Activated T-cell treated with anti-CD3 and anti-CD28 coated beads, Interleukin-2, amount 50 U/mL, for 72 hours (primary cell): ENCODE measurements at regions not wholly inside any gene's neighbourhood (a gene's known extent, or its start where the extent isn't known, plus 50 kb on each side); places are given as distances from the start of the nearest gene placed in this dataset.
"Not testable (repeated sequence)": the region's sequence is repeated elsewhere in the genome, so short reads cannot be mapped to it uniquely, and the experiment has no call there.

Experiments
- ATAC-seq, 2 donors: fragments of 150-1000 bp; cut with Tn5 transposase; replicated peaks in 1 of 2; 2 replicates each; pipeline ENCODE4 v1.10.0; 2021; ENCODE audit warnings: moderate library complexity in 2 of 2, mild to moderate bottlenecking in 1 of 2
- DNase-seq, 2 donors: peaks; one replicate each; pipeline ENCODE4 v3.0.0; 2021 to 2022; ENCODE audit warnings: mixed read lengths in 1 of 2
- H3K27ac Mint-ChIP-seq: one replicate; pipeline ENCODE4 v1.8.0; 2022; ENCODE audit warnings: mild to moderate bottlenecking, moderate library complexity, mixed read lengths
- H3K27me3 Mint-ChIP-seq: one replicate; pipeline ENCODE4 v1.8.0; 2022; ENCODE audit warnings: low read depth, mixed read lengths
- H3K36me3 Mint-ChIP-seq, 2 donors: one replicate each; pipeline ENCODE4 v1.8.0; 2022; ENCODE audit warnings: mixed read lengths in 2 of 2, mild to moderate bottlenecking in 1 of 2; ENCODE audit not compliant: insufficient read depth in 2 of 2
- H3K4me1 Mint-ChIP-seq: one replicate; pipeline ENCODE4 v1.8.0; 2022; ENCODE audit warnings: low read depth, mixed read lengths
- H3K4me3 Mint-ChIP-seq, 2 donors: one replicate each; pipeline ENCODE4 v1.8.0; 2022; ENCODE audit warnings: mild to moderate bottlenecking in 2 of 2, mixed read lengths in 2 of 2, moderate library complexity in 2 of 2
- H3K9me3 Mint-ChIP-seq, 2 donors: one replicate each; pipeline ENCODE4 v1.8.0; 2022; ENCODE audit warnings: mixed read lengths in 2 of 2

- Mint-ChIP-seq H3K4me1 (peaks cover 6% of the 10 kb centered on the region), H3K9me3 (no peaks in the 10 kb centered on the region), H3K36me3 (no peaks in the 10 kb centered on the region), H3K27me3 (peaks cover 6% of the 10 kb centered on the region), H3K4me3 (no peak overlapping the region), H3K27ac (no peak overlapping the region)
- ATAC-seq (no peak), DNase-seq (no peak)
These were observed 88.3 kb upstream of the PRR23C start for GRCh38 chr3:139132976-139133375.

DNA sequence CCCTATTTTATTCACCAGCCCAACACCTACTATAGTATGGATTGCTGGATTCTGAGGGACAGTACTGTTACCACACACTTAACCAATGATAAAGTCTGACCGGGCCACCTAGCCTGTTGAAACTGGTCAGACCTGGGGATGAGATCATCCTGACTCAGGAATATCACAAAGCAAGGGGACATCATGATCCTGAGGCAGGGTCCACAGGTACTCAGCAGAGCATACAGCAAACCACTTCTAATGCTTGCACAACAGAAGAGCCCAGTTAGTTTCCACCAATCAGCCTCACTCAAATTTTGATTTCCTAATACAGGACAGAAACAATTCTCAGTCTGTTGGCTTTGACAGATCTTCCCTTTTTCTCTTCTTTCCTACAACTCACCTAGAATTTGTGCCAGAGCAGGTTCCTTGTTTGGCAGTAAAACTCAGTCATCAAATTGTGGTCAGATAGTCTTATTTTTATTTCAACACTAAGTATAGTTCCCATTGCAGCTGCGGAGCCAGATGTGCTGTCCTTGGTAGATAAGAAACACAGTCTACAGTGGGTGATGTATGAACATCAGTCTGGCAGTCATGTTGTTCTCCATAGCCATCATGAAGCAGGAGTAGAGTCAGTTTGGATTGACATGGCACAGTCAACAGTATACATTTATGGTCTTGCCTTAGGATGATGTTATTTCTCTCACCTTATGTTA lies 90.1 kb upstream of the PRR23C start:
- Mint-ChIP-seq H3K27ac (no peak overlapping the region), H3K9me3 (no peaks in the 10 kb centered on the region), H3K36me3 (no peaks in the 10 kb centered on the region), H3K4me3 (no peak overlapping the region), H3K4me1 (peaks cover 6% of the 10 kb centered on the region), H3K27me3 (peaks cover 6% of the 10 kb centered on the region)
- ATAC-seq (no peak), DNase-seq (no peak)

- Mint-ChIP-seq H3K27ac (no peak overlapping the region), H3K4me1 (peaks cover 3% of the 10 kb centered on the region), H3K36me3 (no peaks in the 10 kb centered on the region), H3K27me3 (peaks cover 4% of the 10 kb centered on the region), H3K9me3 (no peaks in the 10 kb centered on the region), H3K4me3 (no peak overlapping the region)
- DNase-seq (no peak), ATAC-seq (no peak)
These were observed 91.0 kb upstream of the PRR23C start for GRCh38 chr3:139135657-139136056.

DNA sequence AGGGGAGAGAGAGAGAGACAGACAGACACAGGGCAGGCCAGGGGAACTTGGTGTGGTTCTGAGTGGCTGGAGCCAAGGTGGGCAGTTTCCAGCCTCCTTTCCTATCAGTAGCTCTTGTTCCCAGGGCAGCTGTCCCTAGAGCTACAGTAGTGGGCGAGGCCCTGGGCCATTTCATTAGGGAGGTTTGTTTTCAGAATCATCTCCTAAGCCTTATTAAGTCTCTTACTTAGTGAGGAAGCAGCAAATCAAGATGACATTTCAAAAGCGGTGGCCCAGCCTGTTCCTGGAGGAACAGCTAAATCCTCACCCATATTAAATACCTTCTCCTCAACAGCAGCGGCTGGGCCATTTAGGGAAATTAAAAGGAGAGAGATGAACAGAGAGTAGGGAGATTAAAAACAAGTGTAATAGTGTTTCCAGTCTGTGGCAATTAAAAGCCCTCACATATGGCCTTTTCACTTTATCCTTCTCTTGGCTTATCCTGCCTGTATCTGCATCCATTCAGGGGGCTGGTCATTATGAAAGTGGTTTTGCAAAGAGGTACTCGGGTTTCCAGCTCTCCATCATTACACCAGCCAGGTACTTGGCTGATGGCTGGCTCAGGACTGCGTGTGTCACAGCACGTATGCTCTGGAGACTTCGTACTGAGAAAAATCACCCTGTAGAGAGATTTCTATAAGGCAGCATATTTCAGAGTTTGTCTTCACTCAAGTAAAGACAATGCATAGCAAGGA lies 91.9 kb upstream of the PRR23C start:
- ATAC-seq, result no peak
- no peaks in the 10 kb centered on the region for H3K27me3 Mint-ChIP-seq
- H3K4me1 Mint-ChIP-seq, result no peaks in the 10 kb centered on the region
- H3K27ac Mint-ChIP-seq, result no peak overlapping the region
- H3K9me3 Mint-ChIP-seq, result no peaks in the 10 kb centered on the region
- H3K4me3 Mint-ChIP-seq, result no peak overlapping the region
- no peaks in the 10 kb centered on the region for H3K36me3 Mint-ChIP-seq
- DNase-seq, result no peak

- Mint-ChIP-seq H3K4me3 (no peak overlapping the region), H3K4me1 (no peaks in the 10 kb centered on the region), H3K27me3 (no peaks in the 10 kb centered on the region), H3K36me3 (no peaks in the 10 kb centered on the region), H3K27ac (no peak overlapping the region), H3K9me3 (no peaks in the 10 kb centered on the region)
- ATAC-seq, result no peak
- DNase-seq, result no peak
These were observed 95.9 kb upstream of the PRR23C start for GRCh38 chr3:139140553-139140952.

- ATAC-seq, H3K9me3 Mint-ChIP-seq, H3K4me3 Mint-ChIP-seq, DNase-seq, H3K27me3 Mint-ChIP-seq, H3K27ac Mint-ChIP-seq, H3K36me3 Mint-ChIP-seq, H3K4me1 Mint-ChIP-seq: not testable (repeated sequence)
These were observed 101.3 kb upstream of the PRR23C start for GRCh38 chr3:139145980-139146379.

DNA sequence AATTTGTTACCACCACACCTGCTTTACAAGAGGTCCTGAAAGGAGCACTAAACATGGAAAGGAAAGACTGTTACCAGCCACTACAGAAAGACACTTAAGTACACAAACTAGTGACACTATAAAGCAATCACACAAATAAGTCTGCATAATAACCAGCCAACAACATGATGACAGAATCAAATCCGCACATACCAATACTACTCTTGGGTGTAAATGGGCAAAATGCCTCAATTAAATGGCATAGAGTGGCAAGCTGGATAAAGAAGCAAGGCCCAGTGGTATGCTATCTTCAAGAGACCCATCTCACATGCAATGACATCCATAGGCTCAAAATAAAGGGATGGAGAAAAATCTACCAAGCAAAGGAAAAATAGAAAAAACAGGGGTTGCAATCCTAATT lies 106.8 kb upstream of the PRR23C start:
- Mint-ChIP-seq H3K4me3 (no peak overlapping the region), H3K4me1 (no peaks in the 10 kb centered on the region), H3K36me3 (peaks cover 0 to under 1% of the 10 kb centered on the region in 2 donors), H3K27me3 (peaks cover 11% of the 10 kb centered on the region), H3K9me3 (no peaks in the 10 kb centered on the region), H3K27ac (no peak overlapping the region)
- no peak for DNase-seq
- ATAC-seq, result no peak

- not testable (repeated sequence) for H3K4me1 Mint-ChIP-seq, ATAC-seq, H3K9me3 Mint-ChIP-seq, H3K27ac Mint-ChIP-seq, H3K4me3 Mint-ChIP-seq, H3K36me3 Mint-ChIP-seq, DNase-seq
- H3K27me3 Mint-ChIP-seq, result peaks cover 11% of the 10 kb centered on the region
These were observed 108.7 kb upstream of the PRR23C start for GRCh38 chr3:139153434-139153833.

DNA sequence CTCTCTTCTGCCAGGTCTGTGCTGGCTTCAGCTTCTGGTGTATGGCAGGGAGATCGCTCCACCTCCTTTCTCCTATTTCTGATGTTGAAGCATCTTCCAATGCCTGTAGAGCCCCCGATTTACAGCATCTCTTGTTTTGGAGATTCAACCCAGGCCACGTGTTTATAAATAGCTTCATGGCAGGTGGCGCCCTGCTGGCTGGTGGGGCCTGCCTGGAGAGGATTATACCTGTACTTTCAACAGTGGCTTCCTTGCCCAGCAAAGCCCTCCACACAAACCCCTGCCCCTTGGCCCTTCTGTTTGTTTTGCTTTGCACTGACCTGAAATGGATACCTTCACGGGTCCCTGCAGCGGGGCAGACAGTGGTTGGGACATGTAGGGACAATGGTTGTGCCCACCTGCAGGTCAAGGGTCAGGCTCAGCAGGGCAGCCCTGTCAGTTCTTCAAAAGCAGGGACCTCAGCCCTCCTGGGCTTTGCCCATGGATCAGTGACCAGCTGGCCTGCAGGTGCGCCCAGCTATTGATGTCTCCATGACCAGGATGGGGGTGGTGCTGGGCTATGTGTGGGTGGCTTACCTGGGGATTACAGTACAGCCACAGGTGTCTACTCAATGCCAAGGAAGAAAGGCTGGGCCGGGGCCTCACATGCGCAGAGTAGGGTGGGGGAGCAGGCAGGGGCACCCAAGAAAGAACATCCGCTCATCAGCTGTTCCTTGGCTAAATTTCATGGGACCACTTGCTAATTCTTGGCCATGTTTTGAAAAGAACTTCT lies 112.7 kb upstream of the PRR23C start:
- H3K9me3 Mint-ChIP-seq, result no peaks in the 10 kb centered on the region
- DNase-seq (no peak), ATAC-seq (no peak)
- no peak overlapping the region for H3K4me3 Mint-ChIP-seq
- H3K36me3 Mint-ChIP-seq, result no peaks in the 10 kb centered on the region
- no peak overlapping the region for H3K27ac Mint-ChIP-seq
- peaks cover 8% of the 10 kb centered on the region for H3K27me3 Mint-ChIP-seq
- H3K4me1 Mint-ChIP-seq, result no peaks in the 10 kb centered on the region

GRCh38 chr3:139159356-139159755 lies 114.7 kb upstream of the PRR23C start:
- DNase-seq (no peak), ATAC-seq (no peak)
- peaks cover 0 to 1% of the 10 kb centered on the region in 2 donors for H3K9me3 Mint-ChIP-seq
- no peaks in the 10 kb centered on the region for H3K4me1 Mint-ChIP-seq
- no peak overlapping the region for H3K4me3 Mint-ChIP-seq
- peaks cover 0 to 2% of the 10 kb centered on the region in 2 donors for H3K36me3 Mint-ChIP-seq
- H3K27ac Mint-ChIP-seq, result no peak overlapping the region
- peaks cover 10% of the 10 kb centered on the region for H3K27me3 Mint-ChIP-seq

GRCh38 chr3:139173372-139174108 lies 128.8 kb upstream of the PRR23C start:
- Mint-ChIP-seq H3K36me3 (peaks cover 3 to 8% of the 10 kb centered on the region in 2 donors), H3K4me1 (peaks cover 6% of the 10 kb centered on the region), H3K27ac (peak overlapping the region; percentile 46), H3K27me3 (peaks cover 23% of the 10 kb centered on the region), H3K4me3 (peak overlapping the region in 1 of 2 donors; percentile 31), H3K9me3 (peaks cover 4 to 5% of the 10 kb centered on the region in 2 donors)
- peak; percentile 27 to 41 for ATAC-seq
- DNase-seq, result no peak

- ATAC-seq, result no peak
- Mint-ChIP-seq H3K9me3 (peaks cover 1 to 8% of the 10 kb centered on the region in 2 donors), H3K27me3 (peaks cover 4% of the 10 kb centered on the region), H3K36me3 (peaks cover 0 to 4% of the 10 kb centered on the region in 2 donors), H3K4me1 (no peaks in the 10 kb centered on the region), H3K27ac (no peak overlapping the region), H3K4me3 (no peak overlapping the region)
- DNase-seq, result no peak
These were observed 135.8 kb upstream of the PRR23C start for GRCh38 chr3:139180489-139180888.

GRCh38 chr3:139182143-139182542 lies 137.5 kb upstream of the PRR23C start:
- Mint-ChIP-seq H3K4me3 (no peak overlapping the region), H3K4me1 (no peaks in the 10 kb centered on the region), H3K27me3 (no peaks in the 10 kb centered on the region), H3K27ac (no peak overlapping the region), H3K36me3 (peaks cover 0 to 4% of the 10 kb centered on the region in 2 donors), H3K9me3 (peaks cover 1 to 8% of the 10 kb centered on the region in 2 donors)
- ATAC-seq, result no peak
- no peak for DNase-seq
